ENCODE measurements at regions not wholly inside any gene's neighbourhood (a gene's known extent, or its start where the extent isn't known, plus 50 kb on each side); places are given as distances from the start of the nearest gene placed in this dataset.

- H3K27ac Mint-ChIP-seq (ENCODE audit: unreplicated experiment) = no peak overlapping the region
- intact Hi-C loops (cut with micrococcal nuclease; ENCODE audit: unreplicated experiment) = no loop called here
- H3K27me3 Mint-ChIP-seq (ENCODE audit: unreplicated experiment) = no peaks in the 10 kb centered on the region
- peaks cover 4% of the 10 kb centered on the region for H3K9me3 Mint-ChIP-seq (ENCODE audit: low read depth, unreplicated experiment)
- TF ChIP-seq CTCF (IDR thresholded peaks at IDR 0.05; ENCODE audit: unreplicated experiment) = no peak
- CTCF ChIA-PET = no interaction called here
- no TSS peak for BruUV-seq (replicated peaks)
- H3K4me3 Mint-ChIP-seq (ENCODE audit: low read depth, unreplicated experiment) = no peak overlapping the region
- H3K36me3 Mint-ChIP-seq (ENCODE audit: insufficient read depth, unreplicated experiment) = no peaks in the 10 kb centered on the region
- no peaks in the 10 kb centered on the region for H3K4me1 Mint-ChIP-seq (ENCODE audit: low read depth, unreplicated experiment)
- no peak for DNase-seq
These were observed 452.3 kb downstream of the HTR1B start for GRCh38 chr6:77010931-77011542.

- peaks cover 10% of the 10 kb centered on the region for H3K9me3 Mint-ChIP-seq (ENCODE audit: low read depth, unreplicated experiment)
- H3K27ac Mint-ChIP-seq (ENCODE audit: unreplicated experiment) = no peak overlapping the region
- DNase-seq = no peak
- TF ChIP-seq CTCF (IDR thresholded peaks at IDR 0.05; ENCODE audit: unreplicated experiment) = no peak
- intact Hi-C loops (cut with micrococcal nuclease; ENCODE audit: unreplicated experiment) = no loop called here
- CTCF ChIA-PET = no interaction called here
- no peaks in the 10 kb centered on the region for H3K4me1 Mint-ChIP-seq (ENCODE audit: low read depth, unreplicated experiment)
- no peak overlapping the region for H3K4me3 Mint-ChIP-seq (ENCODE audit: low read depth, unreplicated experiment)
- no peaks in the 10 kb centered on the region for H3K27me3 Mint-ChIP-seq (ENCODE audit: unreplicated experiment)
- BruUV-seq (replicated peaks) = no TSS peak
- no peaks in the 10 kb centered on the region for H3K36me3 Mint-ChIP-seq (ENCODE audit: insufficient read depth, unreplicated experiment)
These were observed 470.7 kb downstream of the HTR1B start for GRCh38 chr6:76992553-76992952.

GRCh38 chr6:76984572-76984971 lies 478.7 kb downstream of the HTR1B start:
- Mint-ChIP-seq H3K27ac (ENCODE audit: unreplicated experiment) (no peak overlapping the region), H3K36me3 (ENCODE audit: insufficient read depth, unreplicated experiment) (no peaks in the 10 kb centered on the region), H3K4me3 (ENCODE audit: low read depth, unreplicated experiment) (no peak overlapping the region), H3K27me3 (ENCODE audit: unreplicated experiment) (no peaks in the 10 kb centered on the region), H3K9me3 (ENCODE audit: low read depth, unreplicated experiment) (peaks cover 7% of the 10 kb centered on the region), H3K4me1 (ENCODE audit: low read depth, unreplicated experiment) (no peaks in the 10 kb centered on the region)
- CTCF ChIA-PET = no interaction called here
- BruUV-seq (replicated peaks) = no TSS peak
- intact Hi-C loops (cut with micrococcal nuclease; ENCODE audit: unreplicated experiment) = no loop called here
- TF ChIP-seq CTCF (IDR thresholded peaks at IDR 0.05; ENCODE audit: unreplicated experiment) = no peak
- no peak for DNase-seq

- H3K27me3 Mint-ChIP-seq (ENCODE audit: unreplicated experiment) = no peaks in the 10 kb centered on the region
- no peak for TF ChIP-seq CTCF (IDR thresholded peaks at IDR 0.05; ENCODE audit: unreplicated experiment)
- no peaks in the 10 kb centered on the region for H3K4me1 Mint-ChIP-seq (ENCODE audit: low read depth, unreplicated experiment)
- intact Hi-C loops (cut with micrococcal nuclease; ENCODE audit: unreplicated experiment) = no loop called here
- no TSS peak for BruUV-seq (replicated peaks)
- CTCF ChIA-PET = no interaction called here
- peaks cover 6% of the 10 kb centered on the region for H3K9me3 Mint-ChIP-seq (ENCODE audit: low read depth, unreplicated experiment)
- no peak overlapping the region for H3K4me3 Mint-ChIP-seq (ENCODE audit: low read depth, unreplicated experiment)
- no peaks in the 10 kb centered on the region for H3K36me3 Mint-ChIP-seq (ENCODE audit: insufficient read depth, unreplicated experiment)
- no peak for DNase-seq
- H3K27ac Mint-ChIP-seq (ENCODE audit: unreplicated experiment) = no peak overlapping the region
These were observed 480.7 kb downstream of the HTR1B start for GRCh38 chr6:76982476-76983199.

All from Calu3 (cell line).